ENCODE measurements at regions not wholly inside any gene's neighbourhood (a gene's known extent, or its start where the extent isn't known, plus 50 kb on each side); places are given as distances from the start of the nearest gene placed in this dataset.

GRCh38 chr6:71433441-71433840 is 144.8 kb downstream of the OGFRL1 start:
- TF ChIP-seq CTCF (IDR thresholded peaks at IDR 0.05) (no peak), EZH2 (IDR thresholded peaks at IDR 0.05) (no peak), EZH2phosphoT487 (IDR thresholded peaks at IDR 0.05) (no peak)

All from neural progenitor cell (in vitro differentiated cells).